GM19463 (cell line): ENCODE measurements at regions not wholly inside any gene's neighbourhood (a gene's known extent, or its start where the extent isn't known, plus 50 kb on each side); places are given as distances from the start of the nearest gene placed in this dataset.

Experiments
- ATAC-seq: cut with Tn5 transposase; IDR thresholded peaks from one replicate; pipeline ENCODE4 v1.9.1; 2021; ENCODE audit warnings: mild to moderate bottlenecking, moderate library complexity; ENCODE audit not compliant: unreplicated experiment

- ATAC-seq = no peak
Measured at GRCh38 chr5:74021126-74021525, 395.1 kb downstream of the ARHGEF28 start.

DNA sequence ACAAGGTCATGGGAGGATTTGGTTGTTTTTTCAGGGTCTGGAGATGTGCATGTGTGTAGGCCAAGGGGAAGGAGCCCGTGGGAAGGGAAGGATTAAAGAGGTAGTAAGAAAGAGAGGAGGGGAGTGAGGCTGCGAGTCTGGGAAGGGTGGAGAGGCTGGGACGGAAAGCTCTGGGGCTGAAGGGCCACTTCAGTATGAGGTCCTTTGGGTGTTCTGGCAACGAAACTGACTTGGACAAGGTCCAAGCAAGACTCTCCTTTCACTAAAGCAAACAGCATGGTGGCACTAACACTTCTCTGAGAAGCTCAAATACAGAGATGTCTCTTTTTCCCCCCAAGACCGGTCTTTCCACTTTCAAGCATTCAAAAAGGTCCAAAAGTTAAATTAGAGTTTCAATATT lies 394.5 kb downstream of the ARHGEF28 start:
- no peak for ATAC-seq

DNA sequence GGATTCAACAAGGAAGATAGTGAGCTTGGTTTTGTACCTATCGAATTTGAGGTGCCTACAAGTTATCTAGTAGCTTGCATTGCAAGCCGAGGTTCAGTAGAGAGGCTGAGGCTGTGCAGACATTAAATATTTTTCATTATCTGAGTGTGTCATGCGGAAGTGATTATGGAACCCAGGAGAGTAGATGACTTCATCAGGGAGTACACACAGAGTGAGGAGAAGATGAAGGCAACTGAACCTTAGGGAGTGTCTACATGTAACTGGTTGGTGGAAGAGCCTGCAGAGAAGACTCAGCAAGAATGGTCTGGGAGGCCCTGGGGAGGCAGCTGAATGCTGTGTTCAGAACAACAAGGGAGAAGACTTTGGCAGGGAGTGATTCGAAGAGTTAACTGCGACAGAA lies 393.9 kb downstream of the ARHGEF28 start:
- no peak for ATAC-seq

DNA sequence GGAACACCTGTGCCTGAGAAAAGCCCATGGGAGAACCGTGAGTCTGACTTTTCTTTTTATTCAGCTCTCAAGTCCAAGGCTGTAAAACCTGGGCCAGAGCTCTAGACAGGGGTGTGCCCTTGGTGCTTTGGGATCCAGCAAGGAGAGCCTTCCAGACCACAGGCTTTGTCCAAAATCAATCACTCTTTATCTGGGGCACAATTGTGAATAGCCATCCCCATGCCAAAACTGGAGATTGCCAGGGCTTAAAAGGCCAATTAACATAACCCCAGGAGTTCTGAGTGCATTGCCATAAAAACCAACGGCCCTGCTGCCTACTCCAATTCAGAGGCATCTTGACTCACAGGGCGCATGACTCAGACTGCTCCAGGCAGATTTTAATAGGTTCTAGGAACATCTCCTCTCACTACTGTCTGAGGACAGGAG lies 391.8 kb downstream of the ARHGEF28 start:
- no peak for ATAC-seq

DNA sequence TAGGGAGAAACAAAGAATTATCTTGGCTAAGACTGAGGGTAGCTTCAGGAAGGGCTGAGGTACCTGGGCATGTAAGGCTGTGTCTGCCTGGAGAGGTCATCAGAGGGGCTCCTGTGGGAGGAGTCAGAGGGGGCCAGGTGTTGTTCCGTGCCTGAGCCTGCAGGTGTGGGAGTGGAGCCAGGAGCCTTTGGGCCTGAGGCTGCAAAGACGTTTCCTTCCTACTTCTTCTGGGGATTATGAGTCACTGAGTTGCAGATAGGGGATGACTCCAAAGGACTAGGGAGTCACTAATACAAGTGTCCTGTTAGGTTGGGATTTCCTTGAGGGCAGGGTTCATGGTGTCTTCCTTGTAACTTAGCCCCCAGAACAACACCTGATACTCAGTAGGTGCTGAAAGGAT lies 391.1 kb downstream of the ARHGEF28 start:
- no peak for ATAC-seq

- ATAC-seq = no peak
Measured at GRCh38 chr5:74016373-74016772, 390.4 kb downstream of the ARHGEF28 start.

DNA sequence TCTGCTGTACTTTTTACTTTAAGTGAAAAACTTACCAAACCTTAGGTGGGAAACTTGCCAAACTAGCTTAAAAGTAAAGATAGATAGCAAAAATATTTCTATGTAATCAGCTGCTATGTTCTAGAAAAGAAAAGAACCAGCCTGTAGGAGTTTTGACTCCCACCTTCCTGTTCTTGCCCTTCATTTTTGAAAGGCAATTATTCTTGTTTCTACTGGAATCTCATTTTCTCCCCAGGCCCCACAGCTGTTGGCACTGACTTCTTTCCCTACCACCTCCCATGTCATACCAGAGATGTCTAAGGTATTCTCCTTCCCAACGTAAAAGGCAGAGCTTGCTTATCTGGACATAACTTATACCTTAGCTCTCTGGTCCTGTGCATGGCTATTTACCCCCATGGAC lies 389.7 kb downstream of the ARHGEF28 start:
- ATAC-seq = no peak

DNA sequence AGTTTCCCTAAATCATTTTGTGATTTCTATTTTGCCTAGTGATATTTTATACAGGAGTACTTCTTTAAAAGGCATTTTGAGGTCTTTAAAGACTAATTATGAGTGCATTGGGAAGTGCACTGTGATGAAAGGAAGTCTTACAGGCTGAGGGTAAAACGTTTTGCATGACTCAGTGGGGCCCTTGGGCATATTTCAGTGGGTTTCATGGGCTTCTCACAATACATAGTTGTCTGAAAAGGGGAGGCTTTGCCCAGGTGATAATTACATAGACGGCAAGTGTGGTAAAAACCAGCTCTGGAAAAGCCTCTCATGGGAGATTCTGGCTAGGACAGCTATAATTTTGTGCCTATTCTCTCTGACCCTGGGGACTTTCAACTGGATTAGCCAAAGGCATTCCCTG lies 387.2 kb downstream of the ARHGEF28 start:
- no peak for ATAC-seq

DNA sequence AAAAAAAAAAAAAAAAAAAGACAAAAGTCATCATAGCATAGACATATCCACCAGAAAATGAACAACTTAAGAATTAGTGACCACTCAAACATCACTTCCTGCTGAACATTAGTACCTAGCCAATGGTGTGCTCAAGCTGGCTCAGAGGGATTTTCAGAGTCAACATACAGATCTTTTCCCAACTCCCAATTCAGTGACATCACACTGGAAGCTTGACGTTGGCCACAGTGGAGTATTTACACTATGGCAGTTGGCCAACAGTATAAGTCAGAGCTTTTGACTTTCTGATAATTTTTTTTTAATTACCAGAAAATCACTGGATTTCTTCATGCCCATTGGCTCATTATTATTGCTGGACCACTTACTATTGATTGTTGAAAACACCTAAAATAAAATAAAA lies 383.5 kb downstream of the ARHGEF28 start:
- no peak for ATAC-seq

DNA sequence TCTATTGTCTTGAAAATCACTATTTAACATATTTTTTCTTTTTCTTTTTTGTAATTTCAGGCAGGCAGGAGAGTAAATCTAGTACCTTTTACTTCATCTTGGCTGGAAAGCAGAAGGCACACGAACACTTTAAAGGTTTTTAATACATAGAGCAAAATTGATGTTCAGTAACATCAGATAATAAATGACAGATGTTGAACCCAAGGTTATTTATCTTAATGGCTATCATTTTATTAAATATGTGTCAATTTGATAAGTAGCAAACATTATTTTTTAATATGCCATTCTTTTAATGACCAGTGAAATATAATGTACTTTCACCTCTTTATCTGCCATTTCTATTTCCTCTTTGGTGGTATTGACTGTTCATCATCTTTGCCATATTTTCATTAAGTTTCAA lies 381.2 kb downstream of the ARHGEF28 start:
- ATAC-seq = no peak

GRCh38 chr5:73999297-73999696 lies 373.3 kb downstream of the ARHGEF28 start:
- no peak for ATAC-seq

- no peak for ATAC-seq
Measured at GRCh38 chr5:73998489-73998888, 372.5 kb downstream of the ARHGEF28 start.

GRCh38 chr5:73997960-73998359 lies 372.0 kb downstream of the ARHGEF28 start:
- no peak for ATAC-seq

DNA sequence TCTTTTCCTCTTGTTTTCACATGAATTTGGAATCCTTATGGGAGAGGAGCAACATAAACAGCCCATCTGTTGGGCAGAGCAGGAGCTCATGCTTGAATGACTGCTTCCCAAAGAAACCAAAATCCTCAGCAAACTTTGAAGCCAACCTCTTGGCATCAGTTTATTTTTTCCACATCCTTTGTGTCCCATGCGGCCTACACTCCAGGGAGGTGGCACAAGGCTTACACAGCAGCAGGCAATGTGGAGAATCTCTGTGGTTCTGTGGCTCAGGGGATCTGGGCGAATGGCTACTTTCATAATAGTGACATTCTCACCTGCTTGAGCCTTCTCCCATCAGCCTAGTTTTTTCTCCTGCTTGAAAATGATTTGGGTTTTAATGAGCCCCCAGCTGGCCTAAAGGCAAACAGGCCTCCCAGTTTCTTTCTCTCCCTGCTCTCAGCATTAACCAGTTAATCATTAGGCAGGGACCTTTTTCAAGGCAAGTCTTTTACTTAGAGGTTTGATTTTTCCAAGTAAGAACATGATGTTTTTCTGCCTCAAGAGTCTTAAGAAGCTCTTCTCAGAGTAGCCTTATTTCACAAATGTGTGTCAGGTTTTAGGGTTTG lies 370.3 kb downstream of the ARHGEF28 start:
- ATAC-seq = no peak

- no peak for ATAC-seq
Measured at GRCh38 chr5:73994963-73995362, 369.0 kb downstream of the ARHGEF28 start.
